Suppressor macrophage treated with lipopolysaccharide for 4 hours (primary cell): ENCODE measurements at regions not wholly inside any gene's neighbourhood (a gene's known extent, or its start where the extent isn't known, plus 50 kb on each side); places are given as distances from the start of the nearest gene placed in this dataset.
"Not testable (repeated sequence)": the region's sequence is repeated elsewhere in the genome, so short reads cannot be mapped to it uniquely, and the experiment has no call there.

Experiments used
- DNase-seq: peaks from one replicate; pipeline ENCODE4 v3.0.0-alpha.2; 2020

DNA sequence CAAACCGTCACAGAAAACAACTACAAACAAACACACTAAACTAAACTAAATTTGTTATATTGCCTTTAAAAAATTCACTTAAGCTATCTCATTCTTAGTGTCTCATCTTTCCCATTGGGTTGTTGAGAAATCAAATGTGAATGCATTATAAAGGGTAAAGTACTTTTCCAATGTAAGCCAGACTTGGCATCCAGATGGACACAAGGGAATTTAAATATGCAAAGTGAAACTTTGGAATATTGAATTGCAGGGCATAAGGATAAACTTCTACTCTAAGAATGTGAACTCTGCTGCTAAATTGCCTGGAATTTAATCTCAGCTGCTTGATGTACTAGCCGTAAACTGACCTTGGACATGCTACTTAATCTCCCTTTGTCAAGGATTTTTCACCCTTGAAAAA lies 1554.6 kb downstream of the CDH8 start:
- DNase-seq: no peak

- DNase-seq: no peak
Measured at GRCh38 chr16:60478810-60479209, 1557.4 kb downstream of the CDH8 start.

GRCh38 chr16:60463986-60464385 lies 1572.3 kb downstream of the CDH8 start:
- DNase-seq: no peak

- no peak for DNase-seq
Measured at GRCh38 chr16:60459463-60459862, 1576.8 kb downstream of the CDH8 start.

DNA sequence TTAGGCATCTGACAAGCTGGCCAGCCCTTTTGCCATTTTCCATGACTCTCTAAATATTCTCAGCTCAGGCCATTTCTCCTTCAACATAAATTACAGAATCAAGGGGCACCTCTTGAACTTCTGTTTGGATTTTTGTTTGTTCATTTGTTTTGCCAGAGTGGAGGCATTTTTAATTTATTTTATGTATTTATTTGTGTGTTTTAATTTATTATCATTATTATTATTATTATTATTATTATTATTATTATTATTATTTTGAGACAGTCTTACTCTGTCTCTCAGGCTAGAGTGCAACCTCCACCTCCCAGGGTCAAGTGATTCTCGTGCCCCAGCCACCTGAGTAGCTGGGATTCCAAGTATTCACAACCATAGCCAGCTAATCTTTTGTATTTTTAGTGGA lies 1578.0 kb downstream of the CDH8 start:
- no peak for DNase-seq

GRCh38 chr16:60452646-60453045 lies 1583.6 kb downstream of the CDH8 start:
- no peak for DNase-seq

- no peak for DNase-seq
Measured at GRCh38 chr16:60438894-60439293, 1597.3 kb downstream of the CDH8 start.

- DNase-seq: no peak
Measured at GRCh38 chr16:60432472-60432871, 1603.8 kb downstream of the CDH8 start.

DNA sequence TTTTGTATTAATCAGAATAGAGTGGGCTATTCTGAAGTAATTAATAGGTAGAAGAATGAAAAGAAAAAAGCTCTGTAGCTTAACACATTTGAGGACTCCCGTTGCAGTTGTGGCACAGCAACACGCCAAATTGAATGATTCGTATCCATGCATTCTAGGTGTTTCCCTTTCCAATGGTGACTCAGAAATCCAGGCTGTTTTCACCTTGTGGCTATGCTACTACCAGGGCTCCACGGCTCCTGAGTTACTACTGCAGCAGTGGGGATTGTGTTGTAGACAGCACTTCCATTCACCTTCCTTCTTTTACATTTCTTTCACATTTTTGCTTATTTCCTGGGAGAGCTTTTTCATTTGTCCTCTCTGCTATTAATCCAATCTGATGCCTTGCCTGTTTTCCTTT lies 1616.4 kb downstream of the CDH8 start:
- DNase-seq: no peak

GRCh38 chr16:60414613-60415012 lies 1621.6 kb downstream of the CDH8 start:
- no peak for DNase-seq

DNA sequence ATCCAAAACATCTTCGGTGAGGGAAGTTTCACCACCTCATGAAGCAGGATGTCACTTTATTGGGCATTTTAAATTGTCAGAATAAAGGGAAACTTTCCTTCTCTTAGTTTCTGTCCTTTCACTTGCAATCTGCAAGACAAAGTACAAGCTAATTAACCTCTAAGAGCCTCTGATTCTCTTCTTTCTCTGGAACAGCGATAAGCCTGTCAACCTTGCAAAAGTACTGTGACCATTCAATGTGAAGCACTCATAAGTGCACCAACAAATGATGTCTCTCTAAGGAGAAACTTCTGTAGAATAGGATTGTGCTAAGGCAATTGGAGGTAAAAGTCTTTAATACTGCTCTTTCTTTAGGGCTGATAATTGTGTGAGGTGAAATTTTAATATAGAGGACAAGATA lies 1622.3 kb downstream of the CDH8 start:
- no peak for DNase-seq

GRCh38 chr16:60407606-60408005 lies 1628.6 kb downstream of the CDH8 start:
- no peak for DNase-seq

GRCh38 chr16:60407034-60407433 lies 1629.2 kb downstream of the CDH8 start:
- no peak for DNase-seq

GRCh38 chr16:60405286-60405685 lies 1631.0 kb downstream of the CDH8 start:
- no peak for DNase-seq

DNA sequence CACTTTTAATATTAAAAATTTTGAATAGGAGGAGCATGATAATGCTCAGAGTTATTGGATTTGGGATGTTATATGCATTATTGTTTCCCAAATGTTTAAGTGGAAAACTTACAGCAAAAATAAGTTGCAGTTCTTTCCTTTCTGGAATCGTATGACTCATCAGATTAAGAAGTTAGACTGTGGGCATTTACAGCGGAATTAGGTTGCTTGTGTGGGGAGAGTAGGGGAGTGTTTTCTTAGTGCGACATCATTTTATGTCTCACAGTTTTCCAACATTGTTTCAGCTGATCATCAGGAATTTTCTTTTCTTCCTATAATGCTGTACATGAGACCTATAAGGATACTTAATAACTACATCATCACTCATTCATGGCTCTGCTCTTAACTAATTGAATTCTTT lies 1631.8 kb downstream of the CDH8 start:
- no peak for DNase-seq

- not testable (repeated sequence) for DNase-seq
Measured at GRCh38 chr16:60402941-60403340, 1633.3 kb downstream of the CDH8 start.

GRCh38 chr16:60392380-60392779 lies 1643.9 kb downstream of the CDH8 start:
- DNase-seq: no peak

DNA sequence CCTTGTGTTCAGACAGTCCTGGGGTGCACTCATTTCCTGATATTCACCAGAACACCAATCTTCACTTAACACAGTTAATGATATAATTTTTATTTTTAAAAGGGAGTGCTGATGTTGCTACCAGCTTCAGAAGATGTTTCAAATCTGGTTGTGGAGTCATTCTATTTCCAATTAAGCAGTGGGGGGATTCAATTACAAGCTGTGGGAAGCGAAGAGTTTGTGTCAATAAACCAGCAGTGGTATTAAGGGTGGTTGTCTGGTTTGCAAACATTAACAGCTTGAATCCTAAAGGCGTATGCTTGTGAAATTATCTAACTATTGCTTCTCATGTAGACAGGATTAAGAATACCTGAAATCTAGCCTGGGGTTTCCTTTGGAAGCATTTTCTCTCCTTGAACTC lies 1637.5 kb upstream of the GOT2 start:
- DNase-seq: no peak

DNA sequence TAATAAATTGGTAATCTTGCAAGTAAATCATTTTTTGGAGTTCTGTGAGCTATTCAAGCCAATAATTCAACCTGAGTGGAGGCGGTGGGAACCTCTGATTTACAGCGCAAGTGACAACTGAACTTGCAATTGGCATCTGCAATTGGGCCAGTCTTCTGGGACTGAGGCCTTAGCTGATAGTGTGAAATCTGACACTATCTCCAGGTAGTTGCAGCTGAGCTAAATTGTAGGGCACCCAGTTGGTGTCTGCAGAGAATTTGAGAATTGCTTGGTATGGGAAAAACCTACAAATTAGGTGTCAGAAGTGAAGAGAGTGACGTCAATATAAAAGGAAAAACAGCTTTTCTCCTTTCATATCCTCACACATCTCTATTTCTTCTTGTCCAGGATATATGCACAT lies 1633.6 kb upstream of the GOT2 start:
- no peak for DNase-seq

DNA sequence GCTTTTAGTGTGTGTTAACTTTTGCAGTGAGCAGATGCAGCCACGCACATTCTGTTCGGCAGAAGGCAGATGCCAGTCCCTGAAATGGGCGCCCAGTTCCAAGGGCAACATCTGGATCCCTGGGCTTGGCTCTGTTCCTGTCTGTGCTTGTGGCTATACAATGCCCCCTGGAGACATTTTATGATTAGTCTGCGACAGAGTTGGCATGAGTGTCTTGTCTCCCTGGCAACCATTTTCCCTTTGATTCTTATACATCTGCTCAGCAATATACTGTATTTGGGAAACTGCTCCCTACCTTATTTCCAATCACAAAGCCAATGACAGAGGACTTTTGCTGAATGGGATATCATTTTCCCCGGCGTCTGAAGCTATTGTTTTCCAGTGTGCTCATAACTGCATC lies 1629.5 kb upstream of the GOT2 start:
- no peak for DNase-seq

DNA sequence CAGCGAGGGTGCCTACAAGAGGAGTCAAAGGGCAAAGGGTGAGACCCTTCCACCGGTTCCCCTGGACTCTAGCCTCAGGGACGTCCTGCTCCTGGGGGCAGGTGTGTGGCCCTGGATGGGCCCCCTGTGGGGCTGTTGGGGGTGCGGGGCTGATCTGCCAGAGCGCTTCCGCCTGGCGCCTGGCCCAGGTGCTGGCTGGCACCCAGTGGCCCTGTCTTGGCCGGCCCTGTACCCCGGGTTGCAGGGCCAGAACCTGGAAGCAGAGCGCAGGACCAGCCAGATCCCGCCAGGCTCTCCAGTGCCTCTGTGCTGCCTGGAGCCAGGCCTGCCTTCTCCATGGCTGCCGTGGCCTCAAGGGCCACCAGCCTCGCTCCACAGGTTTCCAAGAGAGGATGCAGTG lies 1625.8 kb upstream of the GOT2 start:
- not testable (repeated sequence) for DNase-seq

DNA sequence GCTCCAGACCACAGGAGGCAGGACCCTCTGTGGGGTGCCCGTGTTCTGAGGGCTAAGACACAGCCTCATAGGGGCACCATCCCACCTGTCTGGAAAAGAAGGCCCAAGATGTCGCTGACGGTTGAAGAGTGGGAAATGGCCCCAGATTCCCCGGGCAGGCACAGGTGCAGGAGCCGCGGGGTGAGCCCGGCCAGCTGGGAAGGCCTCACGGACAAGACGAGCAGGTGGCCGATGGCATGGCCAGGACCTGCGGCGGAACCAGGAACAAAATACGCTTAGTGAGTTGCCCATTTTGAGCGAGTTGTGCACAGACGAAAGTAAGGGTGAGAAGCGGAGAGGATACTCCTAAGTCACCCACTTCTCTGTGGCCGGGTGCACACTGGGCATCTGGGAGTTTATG lies 1625.3 kb upstream of the GOT2 start:
- DNase-seq: not testable (repeated sequence)

- DNase-seq: not testable (repeated sequence)
Measured at GRCh38 chr16:60357876-60358522, 1623.9 kb upstream of the GOT2 start.

DNA sequence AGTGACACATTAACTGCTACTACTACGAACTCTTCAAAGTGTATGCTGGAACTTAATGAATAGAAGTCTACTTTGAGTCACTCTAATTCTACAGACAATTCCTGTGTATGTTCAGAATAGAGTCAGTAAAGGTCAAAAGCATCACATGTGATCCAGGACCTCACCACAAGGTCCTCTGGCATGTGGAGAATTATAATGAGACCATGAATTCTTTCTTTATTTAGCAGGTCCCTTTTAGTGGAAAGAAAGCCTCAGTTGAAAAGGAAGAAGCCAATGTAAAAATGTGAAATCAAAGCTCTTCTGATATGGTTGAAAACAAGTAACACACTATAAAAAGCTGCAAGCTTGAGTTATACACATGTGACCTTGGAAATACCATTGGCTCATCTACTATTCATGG lies 1612.1 kb upstream of the GOT2 start:
- DNase-seq: no peak

- no peak for DNase-seq
Measured at GRCh38 chr16:60337671-60338070, 1603.6 kb upstream of the GOT2 start.

GRCh38 chr16:60331168-60331567 lies 1597.1 kb upstream of the GOT2 start:
- DNase-seq: no peak
